Panc1 (cell line): ENCODE measurements at regions not wholly inside any gene's neighbourhood (a gene's known extent, or its start where the extent isn't known, plus 50 kb on each side); places are given as distances from the start of the nearest gene placed in this dataset.
A peak's percentile ranks its signal among the peaks of the same experiment; 100 is the strongest.

Experiments
- ATAC-seq: fragments of 200-7000 bp; cut with Tn5 transposase; 2 replicates; pipeline ENCODE4 v1.9.1; 2020; ENCODE audit warnings: mild to moderate bottlenecking, moderate library complexity
- BruUV-seq: library from RNA; stranded (reverse); fragments of 400-500 nt; replicated peaks from 2 replicates; lab custom pipeline; 2021; lab: Mats Ljungman, UMichigan
- CTCF ChIA-PET: fragments of 300-600 bp; sonication (Branson Sonifier 250); formaldehyde crosslinking; loops from one replicate; lab custom pipeline; 2022; ENCODE audit warnings: antibody characterized with exemption; lab: Charles Lee
- POLR2A ChIA-PET: fragments of 300-600 bp; sonication (Branson Sonifier 250); formaldehyde crosslinking; loops from one replicate; lab custom pipeline; 2022; ENCODE audit warnings: antibody characterized with exemption; lab: Charles Lee
- DNase-seq: peaks from one replicate; pipeline ENCODE4 v3.0.0-alpha.2; 2010; ENCODE audit warnings: low read depth, low spot score
- H3K27ac ChIP-seq: 2 replicates; pipeline ENCODE4 v1.5.1; 2011; ENCODE audit warnings: mild to moderate bottlenecking, low read length, inconsistent platforms
- H3K27me3 ChIP-seq: fragments of 200-500 bp; sonication (Bioruptor generic); 2 replicates; pipeline ENCODE4 v1.6.0; 2014; ENCODE audit warnings: low read length, inconsistent platforms; ENCODE audit not compliant: control insufficient read depth, insufficient read depth
- H3K36me3 ChIP-seq: fragments of 200-500 bp; sonication (Bioruptor generic); 2 replicates; pipeline ENCODE4 v1.5.1; 2014; ENCODE audit warnings: inconsistent platforms, mild to moderate bottlenecking, low read length, moderate library complexity; ENCODE audit not compliant: control insufficient read depth, insufficient read depth
- H3K4me1 ChIP-seq: 2 replicates; pipeline ENCODE4 v1.5.1; 2011; ENCODE audit warnings: inconsistent platforms, mild to moderate bottlenecking, low read length, moderate library complexity; ENCODE audit not compliant: control insufficient read depth, insufficient read depth
- H3K4me3 ChIP-seq, 2 experiments: 2 replicates each; pipeline ENCODE4 v1.5.1; 2011 to 2012; ENCODE audit warnings: low read depth in 2 of 2, low read length in 2 of 2, mild to moderate bottlenecking in 2 of 2, inconsistent platforms in 1 of 2, moderate library complexity in 1 of 2
- H3K9me3 ChIP-seq: fragments of 200-500 bp; sonication (Bioruptor generic); 2 replicates; pipeline ENCODE4 v1.5.1; 2014; ENCODE audit warnings: low read depth, mild to moderate bottlenecking, inconsistent platforms, low read length, moderate library complexity; ENCODE audit not compliant: control insufficient read depth, insufficient read depth
- POLR2AphosphoS5 ChIP-seq: IDR thresholded peaks from 2 replicates; pipeline ENCODE4 v1.6.1; 2012; ENCODE audit warnings: mild to moderate bottlenecking, low read depth, low read length, moderate library complexity
- SIN3A ChIP-seq: IDR thresholded peaks from 2 replicates; pipeline ENCODE4 v1.6.1; 2012; ENCODE audit warnings: low read depth, mild to moderate bottlenecking, low read length, moderate library complexity, borderline replicate concordance; ENCODE audit not compliant: insufficient read depth
- TCF7L2 ChIP-seq: IDR thresholded peaks from 2 replicates; pipeline ENCODE4 v1.6.1; 2011; ENCODE audit warnings: mild to moderate bottlenecking, low read depth, low read length, inconsistent platforms
- in situ Hi-C: cut with HindIII; loops from 2 replicates; pipeline ENCODE4 v1.10.0; 2016; ENCODE audit warnings: low sequenced_read_pairs, low pct_unique_long_range_greater_than_20kb
- intact Hi-C: fragments of 100-400 bp; cut with micrococcal nuclease; formaldehyde crosslinking; loops from one replicate; pipeline ENCODE4 v1.10.0; 2022; ENCODE audit not compliant: unreplicated experiment
- TF ChIP-seq, protein P1 (sequence below), 2 experiments: IDR thresholded peaks; 2 replicates each; pipeline ENCODE4 v1.6.1; 2011 to 2012; ENCODE audit warnings: low read depth in 2 of 2, control low read depth in 1 of 2, low read length in 1 of 2, mild to moderate bottlenecking in 1 of 2, moderate library complexity in 1 of 2; ENCODE audit not compliant: insufficient read depth in 1 of 2
- TF ChIP-seq, protein P2 (sequence below): fragments of 450-650 bp; IDR thresholded peaks from 2 replicates; pipeline ENCODE4 v1.5.1; 2017; ENCODE audit warnings: mild to moderate bottlenecking

- Histone ChIP-seq H3K4me1 (peaks cover 6% of the 10 kb centered on the region; the same call in 1 of the 2 replicates), H3K9me3 (no peaks in the 10 kb centered on the region), H3K36me3 (no peaks in the 10 kb centered on the region), H3K27ac (peak overlapping the region; percentile 19; the same call in 1 of the 2 replicates), H3K27me3 (no peaks in the 10 kb centered on the region), H3K4me3 (no peak overlapping the region)
- BruUV-seq = no TSS peak
- TF ChIP-seq, protein P1, sequence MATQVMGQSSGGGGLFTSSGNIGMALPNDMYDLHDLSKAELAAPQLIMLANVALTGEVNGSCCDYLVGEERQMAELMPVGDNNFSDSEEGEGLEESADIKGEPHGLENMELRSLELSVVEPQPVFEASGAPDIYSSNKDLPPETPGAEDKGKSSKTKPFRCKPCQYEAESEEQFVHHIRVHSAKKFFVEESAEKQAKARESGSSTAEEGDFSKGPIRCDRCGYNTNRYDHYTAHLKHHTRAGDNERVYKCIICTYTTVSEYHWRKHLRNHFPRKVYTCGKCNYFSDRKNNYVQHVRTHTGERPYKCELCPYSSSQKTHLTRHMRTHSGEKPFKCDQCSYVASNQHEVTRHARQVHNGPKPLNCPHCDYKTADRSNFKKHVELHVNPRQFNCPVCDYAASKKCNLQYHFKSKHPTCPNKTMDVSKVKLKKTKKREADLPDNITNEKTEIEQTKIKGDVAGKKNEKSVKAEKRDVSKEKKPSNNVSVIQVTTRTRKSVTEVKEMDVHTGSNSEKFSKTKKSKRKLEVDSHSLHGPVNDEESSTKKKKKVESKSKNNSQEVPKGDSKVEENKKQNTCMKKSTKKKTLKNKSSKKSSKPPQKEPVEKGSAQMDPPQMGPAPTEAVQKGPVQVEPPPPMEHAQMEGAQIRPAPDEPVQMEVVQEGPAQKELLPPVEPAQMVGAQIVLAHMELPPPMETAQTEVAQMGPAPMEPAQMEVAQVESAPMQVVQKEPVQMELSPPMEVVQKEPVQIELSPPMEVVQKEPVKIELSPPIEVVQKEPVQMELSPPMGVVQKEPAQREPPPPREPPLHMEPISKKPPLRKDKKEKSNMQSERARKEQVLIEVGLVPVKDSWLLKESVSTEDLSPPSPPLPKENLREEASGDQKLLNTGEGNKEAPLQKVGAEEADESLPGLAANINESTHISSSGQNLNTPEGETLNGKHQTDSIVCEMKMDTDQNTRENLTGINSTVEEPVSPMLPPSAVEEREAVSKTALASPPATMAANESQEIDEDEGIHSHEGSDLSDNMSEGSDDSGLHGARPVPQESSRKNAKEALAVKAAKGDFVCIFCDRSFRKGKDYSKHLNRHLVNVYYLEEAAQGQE (IDR thresholded peaks at IDR 0.05; ENCODE audit: insufficient read depth in 1 of 2, low read depth in 2 of 2, low read length in 1 of 2) = no peak
- TF ChIP-seq POLR2AphosphoS5 (no peak), SIN3A (no peak), TCF7L2 (no peak)
- TF ChIP-seq, protein P2, sequence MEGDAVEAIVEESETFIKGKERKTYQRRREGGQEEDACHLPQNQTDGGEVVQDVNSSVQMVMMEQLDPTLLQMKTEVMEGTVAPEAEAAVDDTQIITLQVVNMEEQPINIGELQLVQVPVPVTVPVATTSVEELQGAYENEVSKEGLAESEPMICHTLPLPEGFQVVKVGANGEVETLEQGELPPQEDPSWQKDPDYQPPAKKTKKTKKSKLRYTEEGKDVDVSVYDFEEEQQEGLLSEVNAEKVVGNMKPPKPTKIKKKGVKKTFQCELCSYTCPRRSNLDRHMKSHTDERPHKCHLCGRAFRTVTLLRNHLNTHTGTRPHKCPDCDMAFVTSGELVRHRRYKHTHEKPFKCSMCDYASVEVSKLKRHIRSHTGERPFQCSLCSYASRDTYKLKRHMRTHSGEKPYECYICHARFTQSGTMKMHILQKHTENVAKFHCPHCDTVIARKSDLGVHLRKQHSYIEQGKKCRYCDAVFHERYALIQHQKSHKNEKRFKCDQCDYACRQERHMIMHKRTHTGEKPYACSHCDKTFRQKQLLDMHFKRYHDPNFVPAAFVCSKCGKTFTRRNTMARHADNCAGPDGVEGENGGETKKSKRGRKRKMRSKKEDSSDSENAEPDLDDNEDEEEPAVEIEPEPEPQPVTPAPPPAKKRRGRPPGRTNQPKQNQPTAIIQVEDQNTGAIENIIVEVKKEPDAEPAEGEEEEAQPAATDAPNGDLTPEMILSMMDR = no peak
- intact Hi-C loops = no loop called here
- ATAC-seq (no peak), DNase-seq (no peak)
- ChIA-PET CTCF (no interaction called here), POLR2A (no interaction called here)
- in situ Hi-C loops = no loop called here
These were observed 67.1 kb upstream of the DUSP5 start for GRCh38 chr10:110430340-110431273.

- TF ChIP-seq, protein P2 = no peak
- TF ChIP-seq SIN3A (no peak), TCF7L2 (no peak), POLR2AphosphoS5 (no peak)
- TF ChIP-seq, protein P1 (IDR thresholded peaks at IDR 0.05; ENCODE audit: insufficient read depth in 1 of 2, low read depth in 2 of 2, low read length in 1 of 2) = no peak
- H3K4me3 ChIP-seq = no peak overlapping the region
- H3K9me3 ChIP-seq = no peaks in the 10 kb centered on the region
- no peaks in the 10 kb centered on the region for H3K36me3 ChIP-seq
- ATAC-seq (no peak), DNase-seq (no peak)
- intact Hi-C loops (no loop called here), in situ Hi-C loops (no loop called here)
- no peak overlapping the region for H3K27ac ChIP-seq
- H3K4me1 ChIP-seq = no peaks in the 10 kb centered on the region
- POLR2A ChIA-PET = no interaction called here
- CTCF ChIA-PET = no interaction called here
- BruUV-seq = no TSS peak
- H3K27me3 ChIP-seq = no peaks in the 10 kb centered on the region
These were observed 66.0 kb upstream of the DUSP5 start for GRCh38 chr10:110431659-110432058.
